GM23338 (cell line): ENCODE measurements at regions not wholly inside any gene's neighbourhood (a gene's known extent, or its start where the extent isn't known, plus 50 kb on each side); places are given as distances from the start of the nearest gene placed in this dataset.

Source experiments
- ATAC-seq: fragments of 200-7000 bp; cut with Tn5 transposase; 3 replicates; pipeline ENCODE4 v1.9.1; 2020
- DNase-seq: peaks from one replicate; pipeline ENCODE4 v3.0.0-alpha.2; 2015; ENCODE audit warnings: low spot score
- H2AFZ ChIP-seq: fragments of 200-600 bp; sonication (generic); 2 replicates; pipeline ENCODE4 v1.8.0; 2016; ENCODE audit warnings: antibody characterized with exemption, mild to moderate bottlenecking, moderate library complexity
- H3F3A ChIP-seq: fragments of 200-600 bp; sonication (generic); replicated peaks from 2 replicates; pipeline ENCODE4 v1.8.0; 2017; ENCODE audit warnings: antibody characterized with exemption, mixed run types, low read depth
- H3K27ac ChIP-seq: fragments of 200-600 bp; sonication (generic); 2 replicates; pipeline ENCODE4 v1.6.1; 2016; ENCODE audit warnings: low read depth
- H3K27me3 ChIP-seq: fragments of 200-600 bp; sonication (generic); 2 replicates; pipeline ENCODE4 v1.8.0; 2016; ENCODE audit warnings: mild to moderate bottlenecking, mixed run types, moderate library complexity; ENCODE audit not compliant: insufficient read depth
- H3K36me3 ChIP-seq: fragments of 200-600 bp; sonication (generic); 2 replicates; pipeline ENCODE4 v1.8.0; 2016; ENCODE audit warnings: mild to moderate bottlenecking; ENCODE audit not compliant: insufficient read depth
- H3K4me1 ChIP-seq: fragments of 200-600 bp; sonication (generic); 2 replicates; pipeline ENCODE4 v1.8.0; 2016; ENCODE audit warnings: mild to moderate bottlenecking, moderate library complexity; ENCODE audit not compliant: insufficient read depth
- H3K4me2 ChIP-seq: fragments of 200-600 bp; sonication (generic); 2 replicates; pipeline ENCODE4 v1.7.1; 2017; ENCODE audit warnings: mixed run types
- H3K4me3 ChIP-seq: fragments of 200-600 bp; sonication (generic); 2 replicates; pipeline ENCODE4 v1.6.1; 2016; ENCODE audit warnings: mixed run types
- H3K79me2 ChIP-seq: fragments of 200-600 bp; sonication (generic); replicated peaks from 2 replicates; pipeline ENCODE4 v1.8.0; 2017; ENCODE audit warnings: mild to moderate bottlenecking; ENCODE audit not compliant: insufficient read depth
- H3K9me2 ChIP-seq: fragments of 200-600 bp; sonication (generic); 2 replicates; pipeline ENCODE4 v1.8.0; 2017; ENCODE audit not compliant: insufficient read depth
- H4K20me1 ChIP-seq: fragments of 200-600 bp; sonication (generic); replicated peaks from 2 replicates; pipeline ENCODE4 v1.8.0; 2017; ENCODE audit warnings: mild to moderate bottlenecking; ENCODE audit not compliant: insufficient read depth
- H3K27ac Mint-ChIP-seq: 2 replicates; pipeline ENCODE4 v1.8.0; 2020; ENCODE audit warnings: inconsistent platforms, mild to moderate bottlenecking, moderate library complexity, mixed read lengths
- H3K27me3 Mint-ChIP-seq: 3 replicates; pipeline ENCODE4 v1.8.0; 2022; ENCODE audit warnings: low read depth, mild to moderate bottlenecking, moderate library complexity, mixed read lengths, inconsistent platforms; ENCODE audit not compliant: insufficient read depth, poor library complexity
- H3K36me3 Mint-ChIP-seq: 3 replicates; pipeline ENCODE4 v1.8.0; 2021; ENCODE audit warnings: low read depth, mild to moderate bottlenecking, inconsistent platforms, moderate library complexity, mixed read lengths
- H3K4me1 Mint-ChIP-seq: 3 replicates; pipeline ENCODE4 v1.8.0; 2020; ENCODE audit warnings: mild to moderate bottlenecking, inconsistent platforms, mixed read lengths
- H3K4me3 Mint-ChIP-seq: 3 replicates; pipeline ENCODE4 v1.8.0; 2021; ENCODE audit warnings: moderate library complexity, mild to moderate bottlenecking, inconsistent platforms, mixed read lengths
- H3K9me3 Mint-ChIP-seq: 3 replicates; pipeline ENCODE4 v1.8.0; 2020; ENCODE audit warnings: moderate library complexity, mild to moderate bottlenecking, inconsistent platforms, mixed read lengths
- CTCF ChIP-seq, 2 experiments: fragments of 200-600 bp in 1 of 2; sonication (generic) in 1 of 2; conservative IDR thresholded peaks; 2 replicates each; pipeline versions ENCODE4 v1.5.1 to v1.6.1; 2016 to 2017; ENCODE audit warnings: antibody characterized with exemption in 2 of 2, low read depth in 2 of 2, mild to moderate bottlenecking in 2 of 2, moderate library complexity in 1 of 2
- EZH2 ChIP-seq: fragments of 200-600 bp; sonication (generic); IDR thresholded peaks from one replicate; pipeline ENCODE4 v1.8.0; 2017; ENCODE audit warnings: antibody characterized with exemption, mild to moderate bottlenecking, low read depth; ENCODE audit not compliant: unreplicated experiment
- EZH2phosphoT487 ChIP-seq: fragments of 200-600 bp; sonication (generic); IDR thresholded peaks from one replicate; pipeline ENCODE4 v1.8.1; 2018; ENCODE audit warnings: antibody characterized with exemption; ENCODE audit not compliant: unreplicated experiment
- JUNB ChIP-seq: IDR thresholded peaks from one replicate; pipeline ENCODE4 v1.6.1; 2016; ENCODE audit warnings: antibody characterized with exemption; ENCODE audit not compliant: unreplicated experiment
- POLR2AphosphoS5 ChIP-seq: IDR thresholded peaks from 2 replicates; pipeline ENCODE4 v1.6.1; 2016; ENCODE audit warnings: antibody characterized with exemption, low read depth
- ZNF114 ChIP-seq: fragments of 250-450 bp; sonication (Bioruptor Pico); IDR thresholded peaks from 2 replicates; pipeline ENCODE4 v1.5.0; 2020; ENCODE audit warnings: mild to moderate bottlenecking, moderate library complexity
- TF ChIP-seq, protein P1 (sequence below): fragments of 250-450 bp; sonication (Bioruptor Pico); IDR thresholded peaks from 2 replicates; pipeline ENCODE4 v1.5.0; 2020; ENCODE audit warnings: mild to moderate bottlenecking, moderate library complexity

GRCh38 chr3:107904536-107905066, 186.2 kb downstream of the CD47 start (continued):
- TF ChIP-seq CTCF (conservative IDR thresholded peaks at IDR 0.05; ENCODE audit: low read depth in 2 of 2) (no peak), EZH2 (no peak), EZH2phosphoT487 (no peak), ZNF114 (CRISPR knock-in tag) (no peak)
- TF ChIP-seq, protein P1, sequence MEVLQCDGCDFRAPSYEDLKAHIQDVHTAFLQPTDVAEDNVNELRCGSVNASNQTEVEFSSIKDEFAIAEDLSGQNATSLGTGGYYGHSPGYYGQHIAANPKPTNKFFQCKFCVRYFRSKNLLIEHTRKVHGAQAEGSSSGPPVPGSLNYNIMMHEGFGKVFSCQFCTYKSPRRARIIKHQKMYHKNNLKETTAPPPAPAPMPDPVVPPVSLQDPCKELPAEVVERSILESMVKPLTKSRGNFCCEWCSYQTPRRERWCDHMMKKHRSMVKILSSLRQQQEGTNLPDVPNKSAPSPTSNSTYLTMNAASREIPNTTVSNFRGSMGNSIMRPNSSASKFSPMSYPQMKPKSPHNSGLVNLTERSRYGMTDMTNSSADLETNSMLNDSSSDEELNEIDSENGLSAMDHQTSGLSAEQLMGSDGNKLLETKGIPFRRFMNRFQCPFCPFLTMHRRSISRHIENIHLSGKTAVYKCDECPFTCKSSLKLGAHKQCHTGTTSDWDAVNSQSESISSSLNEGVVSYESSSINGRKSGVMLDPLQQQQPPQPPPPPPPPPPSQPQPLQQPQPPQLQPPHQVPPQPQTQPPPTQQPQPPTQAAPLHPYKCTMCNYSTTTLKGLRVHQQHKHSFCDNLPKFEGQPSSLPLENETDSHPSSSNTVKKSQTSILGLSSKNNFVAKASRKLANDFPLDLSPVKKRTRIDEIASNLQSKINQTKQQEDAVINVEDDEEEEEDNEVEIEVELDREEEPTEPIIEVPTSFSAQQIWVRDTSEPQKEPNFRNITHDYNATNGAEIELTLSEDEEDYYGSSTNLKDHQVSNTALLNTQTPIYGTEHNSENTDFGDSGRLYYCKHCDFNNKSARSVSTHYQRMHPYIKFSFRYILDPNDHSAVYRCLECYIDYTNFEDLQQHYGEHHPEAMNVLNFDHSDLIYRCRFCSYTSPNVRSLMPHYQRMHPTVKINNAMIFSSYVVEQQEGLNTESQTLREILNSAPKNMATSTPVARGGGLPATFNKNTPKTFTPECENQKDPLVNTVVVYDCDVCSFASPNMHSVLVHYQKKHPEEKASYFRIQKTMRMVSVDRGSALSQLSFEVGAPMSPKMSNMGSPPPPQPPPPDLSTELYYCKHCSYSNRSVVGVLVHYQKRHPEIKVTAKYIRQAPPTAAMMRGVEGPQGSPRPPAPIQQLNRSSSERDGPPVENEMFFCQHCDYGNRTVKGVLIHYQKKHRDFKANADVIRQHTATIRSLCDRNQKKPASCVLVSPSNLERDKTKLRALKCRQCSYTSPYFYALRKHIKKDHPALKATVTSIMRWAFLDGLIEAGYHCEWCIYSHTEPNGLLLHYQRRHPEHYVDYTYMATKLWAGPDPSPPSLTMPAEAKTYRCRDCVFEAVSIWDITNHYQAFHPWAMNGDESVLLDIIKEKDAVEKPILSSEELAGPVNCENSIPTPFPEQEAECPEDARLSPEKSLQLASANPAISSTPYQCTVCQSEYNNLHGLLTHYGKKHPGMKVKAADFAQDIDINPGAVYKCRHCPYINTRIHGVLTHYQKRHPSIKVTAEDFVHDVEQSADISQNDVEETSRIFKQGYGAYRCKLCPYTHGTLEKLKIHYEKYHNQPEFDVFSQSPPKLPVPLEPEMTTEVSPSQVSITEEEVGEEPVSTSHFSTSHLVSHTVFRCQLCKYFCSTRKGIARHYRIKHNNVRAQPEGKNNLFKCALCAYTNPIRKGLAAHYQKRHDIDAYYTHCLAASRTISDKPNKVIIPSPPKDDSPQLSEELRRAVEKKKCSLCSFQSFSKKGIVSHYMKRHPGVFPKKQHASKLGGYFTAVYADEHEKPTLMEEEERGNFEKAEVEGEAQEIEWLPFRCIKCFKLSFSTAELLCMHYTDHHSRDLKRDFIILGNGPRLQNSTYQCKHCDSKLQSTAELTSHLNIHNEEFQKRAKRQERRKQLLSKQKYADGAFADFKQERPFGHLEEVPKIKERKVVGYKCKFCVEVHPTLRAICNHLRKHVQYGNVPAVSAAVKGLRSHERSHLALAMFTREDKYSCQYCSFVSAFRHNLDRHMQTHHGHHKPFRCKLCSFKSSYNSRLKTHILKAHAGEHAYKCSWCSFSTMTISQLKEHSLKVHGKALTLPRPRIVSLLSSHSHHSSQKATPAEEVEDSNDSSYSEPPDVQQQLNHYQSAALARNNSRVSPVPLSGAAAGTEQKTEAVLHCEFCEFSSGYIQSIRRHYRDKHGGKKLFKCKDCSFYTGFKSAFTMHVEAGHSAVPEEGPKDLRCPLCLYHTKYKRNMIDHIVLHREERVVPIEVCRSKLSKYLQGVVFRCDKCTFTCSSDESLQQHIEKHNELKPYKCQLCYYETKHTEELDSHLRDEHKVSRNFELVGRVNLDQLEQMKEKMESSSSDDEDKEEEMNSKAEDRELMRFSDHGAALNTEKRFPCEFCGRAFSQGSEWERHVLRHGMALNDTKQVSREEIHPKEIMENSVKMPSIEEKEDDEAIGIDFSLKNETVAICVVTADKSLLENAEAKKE (CRISPR knock-in tag) = no peak

- H3K27me3 ChIP-seq = no peaks in the 10 kb centered on the region
- H3K27ac ChIP-seq = no peak overlapping the region
- Mint-ChIP-seq H3K36me3 (no peaks in the 10 kb centered on the region), H3K27me3 (no peaks in the 10 kb centered on the region), H3K27ac (no peak overlapping the region), H3K4me1 (no peaks in the 10 kb centered on the region), H3K9me3 (no peaks in the 10 kb centered on the region; the same call in 2 of the 3 replicates), H3K4me3 (no peak overlapping the region)
- no peaks in the 10 kb centered on the region for H3K36me3 ChIP-seq
- H3K9me2 ChIP-seq = no peaks in the 10 kb centered on the region
- no peak overlapping the region for H2AFZ ChIP-seq
- no peak overlapping the region for H3K4me3 ChIP-seq
- H3K79me2 ChIP-seq = no peaks in the 10 kb centered on the region
- no peak for ATAC-seq
- no peak for DNase-seq
- H4K20me1 ChIP-seq = no peaks in the 10 kb centered on the region
- no peaks in the 10 kb centered on the region for H3F3A ChIP-seq
- H3K4me2 ChIP-seq = no peak overlapping the region
- no peaks in the 10 kb centered on the region for H3K4me1 ChIP-seq
- TF ChIP-seq JUNB (no peak), EZH2 (no peak), POLR2AphosphoS5 (no peak)
- TF ChIP-seq, protein P1 (CRISPR knock-in tag) = no peak
Measured at GRCh38 chr3:107899990-107900651, 190.7 kb downstream of the CD47 start.
